ENCODE measurements at regions not wholly inside any gene's neighbourhood (a gene's known extent, or its start where the extent isn't known, plus 50 kb on each side); places are given as distances from the start of the nearest gene placed in this dataset.

DNA sequence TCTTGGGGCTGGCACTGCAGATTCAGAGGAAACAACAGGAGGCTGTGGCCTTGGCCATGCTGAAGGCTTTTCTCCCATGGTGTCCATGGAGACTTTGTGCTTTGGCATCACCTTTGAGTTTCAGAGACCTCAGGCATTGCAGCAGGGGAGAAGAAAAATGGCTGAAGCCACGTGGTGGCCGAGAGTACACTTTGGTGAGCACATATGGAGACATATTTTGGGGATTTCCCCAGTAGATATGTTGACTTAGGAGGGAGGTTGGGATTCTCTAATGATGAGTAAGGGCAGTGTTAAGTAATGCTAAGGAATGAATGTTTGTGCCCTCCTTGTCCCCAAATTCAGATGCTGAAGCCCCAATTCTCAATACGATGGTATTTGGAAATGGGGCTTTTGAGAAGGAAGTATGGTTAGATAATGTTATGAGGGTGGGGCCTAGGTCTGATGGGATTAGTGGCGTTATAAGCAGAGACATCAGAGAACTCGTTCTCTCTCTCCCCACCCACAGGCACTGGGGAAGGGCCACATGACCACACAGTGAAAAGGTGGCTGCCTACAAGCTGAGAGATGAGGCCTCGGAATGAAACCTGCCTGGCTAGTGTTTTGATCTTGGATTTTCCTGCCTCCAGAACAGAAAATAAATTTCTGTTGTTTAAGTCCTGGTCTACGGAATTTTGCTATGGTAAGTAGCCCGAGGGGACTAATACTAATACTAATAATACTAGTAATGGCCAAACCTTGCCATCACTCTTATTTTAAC lies 98.6 kb downstream of the TBX19 start:
- ChIA-PET CTCF (no interaction called here), POLR2A (no interaction called here)
- TF ChIP-seq, protein P1, sequence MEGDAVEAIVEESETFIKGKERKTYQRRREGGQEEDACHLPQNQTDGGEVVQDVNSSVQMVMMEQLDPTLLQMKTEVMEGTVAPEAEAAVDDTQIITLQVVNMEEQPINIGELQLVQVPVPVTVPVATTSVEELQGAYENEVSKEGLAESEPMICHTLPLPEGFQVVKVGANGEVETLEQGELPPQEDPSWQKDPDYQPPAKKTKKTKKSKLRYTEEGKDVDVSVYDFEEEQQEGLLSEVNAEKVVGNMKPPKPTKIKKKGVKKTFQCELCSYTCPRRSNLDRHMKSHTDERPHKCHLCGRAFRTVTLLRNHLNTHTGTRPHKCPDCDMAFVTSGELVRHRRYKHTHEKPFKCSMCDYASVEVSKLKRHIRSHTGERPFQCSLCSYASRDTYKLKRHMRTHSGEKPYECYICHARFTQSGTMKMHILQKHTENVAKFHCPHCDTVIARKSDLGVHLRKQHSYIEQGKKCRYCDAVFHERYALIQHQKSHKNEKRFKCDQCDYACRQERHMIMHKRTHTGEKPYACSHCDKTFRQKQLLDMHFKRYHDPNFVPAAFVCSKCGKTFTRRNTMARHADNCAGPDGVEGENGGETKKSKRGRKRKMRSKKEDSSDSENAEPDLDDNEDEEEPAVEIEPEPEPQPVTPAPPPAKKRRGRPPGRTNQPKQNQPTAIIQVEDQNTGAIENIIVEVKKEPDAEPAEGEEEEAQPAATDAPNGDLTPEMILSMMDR (IDR thresholded peaks at IDR 0.05; ENCODE audit: low read depth, low read length) = no peak
- no peaks in the 10 kb centered on the region for H3K27me3 ChIP-seq (ENCODE audit: control insufficient read depth, insufficient read depth, low read length)
- H3K4me3 ChIP-seq (ENCODE audit: low read depth, low read length) = no peak overlapping the region
- H3K27ac ChIP-seq (ENCODE audit: low read depth, low read length) = no peak overlapping the region
- no peak for DNase-seq (ENCODE audit: low read depth, low spot score)
- H3K9me3 ChIP-seq (ENCODE audit: control insufficient read depth, insufficient read depth, low read length) = no peaks in the 10 kb centered on the region

DNA sequence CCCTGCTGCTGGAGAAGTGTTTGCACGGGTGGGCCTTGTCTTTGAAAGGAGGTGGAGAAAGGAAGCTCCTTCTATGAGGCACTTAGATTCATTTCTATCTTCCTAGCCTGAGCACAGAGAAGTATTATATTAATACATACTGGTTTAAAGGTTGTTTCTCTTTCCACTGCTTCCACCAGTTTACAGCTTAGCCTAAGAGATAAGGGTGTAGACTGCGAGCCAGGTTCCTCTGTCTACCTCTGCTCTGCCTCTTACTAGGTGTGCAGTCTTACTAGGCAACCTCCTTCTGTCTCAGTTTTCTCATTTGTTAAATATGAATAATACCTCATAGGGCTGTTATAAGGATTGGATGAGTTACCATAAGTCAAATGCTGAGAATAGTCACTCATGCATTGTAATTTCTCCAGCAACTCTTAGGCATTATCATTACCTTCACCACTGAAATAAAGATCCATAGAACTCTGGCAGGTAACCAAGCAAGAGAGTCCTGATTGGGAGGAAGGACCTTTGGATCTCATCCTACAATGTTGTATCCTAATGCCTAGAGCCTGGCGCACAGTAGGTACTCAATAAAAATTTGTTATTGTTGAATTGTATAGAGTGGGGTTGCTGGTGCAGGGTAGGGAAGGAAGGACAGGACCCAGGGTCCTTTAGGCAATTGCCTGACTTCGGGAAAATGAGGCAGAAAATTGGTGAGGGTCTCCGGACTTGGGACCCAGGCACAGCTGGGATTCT lies 95.1 kb downstream of the TBX19 start:
- POLR2A ChIA-PET = no interaction called here

DNA sequence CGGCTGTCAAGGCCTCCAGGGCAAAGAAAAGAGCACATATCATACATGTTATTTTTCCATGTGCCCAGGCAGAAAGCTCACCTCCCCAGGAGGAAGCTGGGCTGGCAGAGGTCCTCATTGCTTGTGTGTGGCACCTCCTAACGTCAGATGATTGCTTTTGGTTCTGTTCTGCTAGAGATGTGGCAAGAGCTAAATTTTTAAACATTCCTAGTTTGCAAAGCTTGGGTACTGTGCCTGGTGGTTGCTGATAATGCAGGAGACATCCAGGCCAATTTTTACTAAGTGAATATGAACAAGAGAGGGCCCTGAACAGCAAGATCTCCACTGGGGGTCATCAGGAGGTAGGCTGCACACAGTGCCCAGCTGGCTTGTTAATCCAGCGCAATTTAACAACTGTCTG lies 93.9 kb downstream of the TBX19 start:
- TF ChIP-seq, protein P1 (IDR thresholded peaks at IDR 0.05; ENCODE audit: low read depth, low read length) = no peak
- DNase-seq (ENCODE audit: low read depth, low spot score) = no peak
- Histone ChIP-seq H3K9me3 (ENCODE audit: control insufficient read depth, insufficient read depth, low read length) (no peaks in the 10 kb centered on the region), H3K27ac (ENCODE audit: low read depth, low read length) (no peak overlapping the region), H3K27me3 (ENCODE audit: control insufficient read depth, insufficient read depth, low read length) (no peaks in the 10 kb centered on the region), H3K4me3 (ENCODE audit: low read depth, low read length) (no peak overlapping the region)
- POLR2A ChIA-PET = no interaction called here
- CTCF ChIA-PET = interaction anchor here (2.3 kb wide), 1 partner anchor 32 kb away, joined by 12 read pairs; no protein-coding TSS in a partner anchor

More for the DNA sequence above, 95.1 kb downstream of the TBX19 start:
- Histone ChIP-seq H3K9me3 (ENCODE audit: control insufficient read depth, insufficient read depth, low read length) (no peaks in the 10 kb centered on the region), H3K4me3 (ENCODE audit: low read depth, low read length) (no peak overlapping the region), H3K27ac (ENCODE audit: low read depth, low read length) (no peak overlapping the region), H3K27me3 (ENCODE audit: control insufficient read depth, insufficient read depth, low read length) (no peaks in the 10 kb centered on the region)
- TF ChIP-seq, protein P1 (IDR thresholded peaks at IDR 0.05; ENCODE audit: low read depth, low read length) = no peak
- no peak for DNase-seq (ENCODE audit: low read depth, low spot score)
- CTCF ChIA-PET = interaction anchor here (2.3 kb wide), 1 partner anchor 33 kb away, joined by 12 read pairs; no protein-coding TSS in a partner anchor

- Histone ChIP-seq H3K27me3 (ENCODE audit: control insufficient read depth, insufficient read depth, low read length) (no peaks in the 10 kb centered on the region), H3K27ac (ENCODE audit: low read depth, low read length) (no peak overlapping the region), H3K9me3 (ENCODE audit: control insufficient read depth, insufficient read depth, low read length) (no peaks in the 10 kb centered on the region), H3K4me3 (ENCODE audit: low read depth, low read length) (no peak overlapping the region)
- ChIA-PET POLR2A (no interaction called here), CTCF (interaction anchor here (2.3 to 2.8 kb wide), 2 partner anchors 31 kb away, joined by 12 to 16 read pairs; no protein-coding TSS in a partner anchor)
- no peak for DNase-seq (ENCODE audit: low read depth, low spot score)
- TF ChIP-seq, protein P1 (IDR thresholded peaks at IDR 0.05; ENCODE audit: low read depth, low read length) = no peak
These were observed 93.2 kb downstream of the TBX19 start for GRCh38 chr1:168373869-168374268.

- Histone ChIP-seq H3K4me3 (ENCODE audit: low read depth, low read length) (no peak overlapping the region), H3K9me3 (ENCODE audit: control insufficient read depth, insufficient read depth, low read length) (no peaks in the 10 kb centered on the region), H3K27me3 (ENCODE audit: control insufficient read depth, insufficient read depth, low read length) (no peaks in the 10 kb centered on the region), H3K27ac (ENCODE audit: low read depth, low read length) (no peak overlapping the region)
- TF ChIP-seq, protein P1 (IDR thresholded peaks at IDR 0.05; ENCODE audit: low read depth, low read length) = no peak
- CTCF ChIA-PET = interaction anchor here (2.8 kb wide), 1 partner anchor 30 kb away, joined by 16 read pairs; no protein-coding TSS in a partner anchor
- DNase-seq (ENCODE audit: low read depth, low spot score) = no peak
- POLR2A ChIA-PET = no interaction called here
These were observed 92.2 kb downstream of the TBX19 start for GRCh38 chr1:168372861-168373371.

Data from AG04450 (cell line).